NOMO-1 treated with dmso at 0.1 percent for 144 hours (cell line): ENCODE measurements at regions not wholly inside any gene's neighbourhood (a gene's known extent, or its start where the extent isn't known, plus 50 kb on each side); places are given as distances from the start of the nearest gene placed in this dataset.

Experiments
- DNase-seq: peaks from one replicate; lab custom pipeline; 2025; ENCODE audit not compliant: unreplicated experiment; lab: John Stamatoyannopoulos, UW

GRCh38 chr5:91906494-91906893 is 523.4 kb upstream of the ARRDC3 start:
- DNase-seq, result no peak

DNA sequence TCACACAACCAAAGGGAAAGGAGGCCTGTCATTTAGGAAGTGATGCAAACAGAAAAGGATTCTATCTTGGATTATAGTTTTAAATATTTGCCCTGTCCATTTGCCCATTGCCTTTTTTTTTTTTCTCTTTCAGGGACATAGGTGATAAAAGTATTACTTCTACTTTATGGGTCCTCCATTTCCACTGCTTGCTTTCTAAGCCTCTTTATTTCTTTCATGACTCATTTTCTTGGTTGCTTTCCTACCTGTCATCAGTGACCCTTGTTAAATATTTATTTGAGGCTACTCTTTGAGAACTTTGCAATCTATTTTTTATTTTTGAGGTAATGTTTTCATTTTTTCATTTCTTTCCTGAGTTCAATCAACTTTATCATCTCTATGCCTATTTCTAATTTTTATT is 522.9 kb upstream of the ARRDC3 start:
- no peak for DNase-seq

DNA sequence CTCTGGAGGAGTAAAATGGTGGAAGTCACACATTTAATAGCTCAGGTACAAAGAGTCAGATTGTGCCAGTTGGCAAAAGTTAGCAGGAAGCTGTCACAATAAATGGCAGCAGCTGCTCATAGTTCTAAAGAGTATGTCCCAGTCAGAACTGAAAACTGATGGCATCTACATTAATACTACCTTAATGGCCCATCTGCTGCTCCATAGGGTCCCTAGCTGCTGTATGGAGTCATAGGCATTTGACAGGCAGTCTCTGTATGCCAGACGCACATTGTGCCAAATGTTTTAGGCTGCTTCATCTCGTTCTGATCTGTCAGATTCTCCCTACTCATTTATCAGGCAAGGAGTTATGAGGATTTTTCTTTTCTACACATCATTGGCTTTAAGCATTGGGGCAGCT is 515.8 kb upstream of the ARRDC3 start:
- no peak for DNase-seq

DNA sequence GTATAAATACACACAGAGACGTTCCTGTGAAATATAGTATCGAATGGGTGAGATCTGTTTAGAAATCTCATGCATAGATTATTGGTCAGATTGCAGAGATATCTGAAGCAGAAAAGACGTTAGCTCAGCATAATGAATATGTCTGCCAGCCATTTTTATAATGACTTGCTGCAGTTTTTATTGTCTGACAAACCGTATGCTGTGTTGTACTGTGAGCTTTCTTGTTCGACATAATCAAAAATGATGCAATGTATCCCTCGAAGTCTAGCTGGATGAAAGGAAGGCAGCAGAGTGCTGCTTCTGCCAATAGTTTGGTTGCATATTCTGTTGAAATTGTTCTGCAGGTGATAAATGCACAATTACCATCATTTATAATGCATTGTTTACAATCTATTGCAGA is 514.9 kb upstream of the ARRDC3 start:
- no peak for DNase-seq

DNA sequence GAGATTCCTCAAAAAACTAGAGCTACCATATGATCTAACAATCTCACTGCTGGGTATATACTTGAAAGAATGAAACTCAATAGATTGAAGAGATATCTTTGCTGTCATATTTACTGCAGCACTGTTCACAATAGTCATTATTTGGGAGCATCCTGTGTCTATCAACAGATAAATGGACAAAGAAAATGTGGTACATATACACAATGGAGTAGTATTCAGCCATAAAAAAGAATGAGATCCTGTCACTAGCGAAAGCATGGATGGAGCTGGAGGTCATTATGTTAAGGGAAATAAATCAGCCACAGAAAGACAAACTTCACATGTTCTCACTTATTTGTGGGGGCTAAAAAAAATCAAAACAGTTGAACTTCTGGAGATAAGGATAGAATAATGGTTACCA is 505.7 kb upstream of the ARRDC3 start:
- DNase-seq, result no peak

GRCh38 chr5:91885291-91886265 is 502.5 kb upstream of the ARRDC3 start:
- no peak for DNase-seq

- no peak for DNase-seq
Measured at GRCh38 chr5:91884036-91884435, 500.9 kb upstream of the ARRDC3 start.

DNA sequence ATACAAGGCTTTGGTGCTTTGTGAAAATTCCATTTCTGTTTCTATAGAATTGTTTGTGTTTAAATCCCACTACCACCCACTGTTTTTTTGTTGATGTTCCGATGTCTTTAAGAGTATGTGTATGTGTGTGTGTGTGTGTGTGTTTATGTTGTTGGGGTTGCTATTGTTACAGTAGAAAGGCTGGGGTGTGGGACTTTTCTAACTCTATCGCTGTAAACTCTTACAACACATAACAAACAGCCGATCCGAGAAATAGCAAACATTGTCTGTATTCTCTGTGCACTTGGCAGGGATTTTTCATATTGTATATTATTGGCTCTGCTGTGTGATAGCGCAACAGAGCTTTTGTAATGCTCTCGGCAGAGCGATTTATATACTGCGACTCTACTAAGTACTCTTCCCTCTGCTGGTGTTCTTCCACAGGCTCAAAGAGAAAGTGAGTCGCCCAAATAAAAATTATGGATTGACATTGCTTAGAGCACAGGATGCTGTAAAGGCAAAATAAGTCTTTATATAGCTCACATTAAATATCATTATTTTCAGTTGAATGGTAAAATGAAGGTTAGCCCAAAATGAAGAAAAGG is 492.2 kb upstream of the ARRDC3 start:
- no peak for DNase-seq

GRCh38 chr5:91867799-91868198 is 484.7 kb upstream of the ARRDC3 start:
- DNase-seq, result no peak

DNA sequence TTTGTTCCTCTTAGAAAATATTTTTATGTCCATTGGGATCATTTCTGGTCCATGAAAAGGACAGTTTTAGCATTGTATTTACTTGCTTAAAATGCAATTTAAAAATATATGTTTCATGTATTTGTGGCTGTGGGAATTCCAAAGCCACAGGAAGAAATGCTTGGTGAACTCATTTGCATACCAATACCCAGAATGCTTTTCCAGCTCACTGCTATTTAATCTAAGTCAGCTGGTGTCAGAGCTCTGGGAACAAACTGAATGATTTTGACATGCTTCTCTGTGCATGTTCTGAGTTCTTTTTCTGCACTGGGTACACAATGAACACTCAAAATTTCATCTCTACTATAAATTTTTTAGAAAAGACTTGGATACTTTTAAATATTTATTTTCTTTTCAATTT is 482.8 kb upstream of the ARRDC3 start:
- no peak for DNase-seq

GRCh38 chr5:91864962-91865361 is 481.8 kb upstream of the ARRDC3 start:
- DNase-seq, result no peak

DNA sequence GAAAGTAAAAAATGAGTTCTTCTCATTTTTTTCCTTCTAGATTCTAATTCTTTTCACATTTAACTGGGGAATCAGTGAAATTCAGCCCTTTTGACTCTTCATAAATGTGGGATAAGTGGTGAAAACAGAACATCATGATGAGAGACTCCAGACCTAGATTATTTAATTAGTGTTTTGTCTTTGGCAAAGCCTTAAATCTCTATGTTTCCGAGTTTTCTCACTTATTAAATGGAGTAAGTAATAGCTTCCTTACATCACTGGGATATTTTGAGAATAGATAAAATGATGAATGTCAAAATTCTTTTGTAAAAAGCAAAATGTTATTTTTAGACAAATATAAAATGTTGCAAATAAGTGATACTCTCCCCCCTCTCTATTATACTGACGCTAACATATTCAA is 468.6 kb upstream of the ARRDC3 start:
- no peak for DNase-seq

- DNase-seq, result no peak
Measured at GRCh38 chr5:91850031-91850430, 466.9 kb upstream of the ARRDC3 start.

- no peak for DNase-seq
Measured at GRCh38 chr5:91849069-91849468, 466.0 kb upstream of the ARRDC3 start.

DNA sequence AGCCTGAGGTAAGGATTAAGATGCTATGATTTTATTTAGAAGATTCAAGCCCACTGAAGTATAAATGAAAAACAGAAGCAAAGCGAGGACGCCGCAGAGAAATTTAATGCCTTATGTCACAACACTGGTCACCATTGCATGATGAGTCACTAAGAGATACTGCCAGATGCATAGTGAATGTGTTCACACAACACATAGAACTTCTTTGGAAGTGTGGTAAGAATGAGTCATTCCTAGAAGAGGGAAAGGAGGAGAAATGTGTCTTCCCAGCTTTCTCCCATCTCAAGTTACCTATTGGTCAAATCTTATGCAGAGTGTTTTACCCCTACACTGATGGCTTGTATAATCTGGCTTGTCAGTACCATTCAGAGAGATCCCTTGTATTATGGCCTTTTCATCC is 465.3 kb upstream of the ARRDC3 start:
- DNase-seq, result no peak

GRCh38 chr5:91841423-91841822 is 458.3 kb upstream of the ARRDC3 start:
- DNase-seq, result no peak

- no peak for DNase-seq
Measured at GRCh38 chr5:91840412-91840811, 457.3 kb upstream of the ARRDC3 start.

DNA sequence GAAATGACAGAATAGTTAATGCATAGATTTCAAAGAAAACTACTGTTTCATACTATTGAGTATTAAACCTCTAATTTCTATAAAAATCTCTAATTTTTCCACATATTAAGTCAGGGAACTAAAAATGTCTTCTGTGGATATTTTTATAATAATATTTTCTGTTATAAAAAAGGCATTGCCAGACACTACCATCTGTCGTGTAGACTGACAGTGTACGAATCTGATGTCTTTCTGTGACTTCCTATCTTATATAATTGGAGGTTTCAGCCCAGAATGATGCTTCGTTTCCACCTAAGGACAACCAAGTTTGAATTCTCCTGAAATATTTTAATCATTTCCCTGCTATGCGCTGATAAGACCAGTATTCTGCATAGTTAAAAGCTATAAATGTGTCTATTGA is 456.6 kb upstream of the ARRDC3 start:
- DNase-seq, result no peak

- no peak for DNase-seq
Measured at GRCh38 chr5:91839233-91839632, 456.1 kb upstream of the ARRDC3 start.

GRCh38 chr5:91830361-91830953 is 447.3 kb upstream of the ARRDC3 start:
- no peak for DNase-seq

DNA sequence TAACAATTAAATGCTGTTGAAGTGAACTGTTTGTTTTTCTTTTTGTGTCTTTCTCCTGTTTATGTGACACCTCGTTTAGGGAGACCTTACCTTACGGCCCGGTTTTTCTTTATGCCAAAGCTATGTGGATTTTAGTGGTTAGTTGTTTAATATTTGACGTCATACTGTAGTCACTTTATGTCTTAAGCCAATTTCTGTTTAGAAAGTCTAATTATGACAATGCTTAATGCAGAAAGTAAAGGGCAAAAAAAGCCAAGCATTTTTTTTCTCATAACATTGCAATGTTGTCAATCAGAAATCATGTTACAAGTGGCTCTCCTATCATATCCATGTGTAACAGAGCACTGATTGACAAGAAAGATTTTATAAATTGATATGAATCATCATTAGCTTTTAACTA is 442.5 kb upstream of the ARRDC3 start:
- DNase-seq, result no peak

DNA sequence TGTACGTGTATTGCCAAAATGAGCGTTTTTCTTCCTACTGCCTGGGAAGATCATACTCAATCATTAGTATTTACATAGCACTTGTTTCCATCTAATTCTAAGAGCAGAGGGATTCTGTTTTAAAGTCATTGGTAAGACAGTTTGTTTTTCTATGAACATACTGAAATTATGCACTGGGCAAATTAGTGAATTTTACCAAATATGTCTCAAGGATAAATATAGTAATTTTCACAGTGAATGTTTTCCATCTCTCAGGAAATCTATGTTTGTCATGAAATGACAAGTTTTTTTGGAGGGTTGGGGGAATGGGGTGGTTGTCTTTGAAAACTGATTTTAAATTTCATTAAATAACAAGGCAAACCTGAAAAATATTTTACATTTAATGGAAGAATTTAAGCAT is 441.3 kb upstream of the ARRDC3 start:
- DNase-seq, result no peak
